Ovary (tissue), 3 donors: ENCODE measurements at regions not wholly inside any gene's neighbourhood (a gene's known extent, or its start where the extent isn't known, plus 50 kb on each side); places are given as distances from the start of the nearest gene placed in this dataset.

ENCODE experiments used
- CTCF ChIP-seq, 3 donors: fragments of 450-650 bp in 2 of 3; fragments of 200-600 bp in 1 of 3; IDR thresholded peaks; one replicate each; pipeline versions ENCODE4 v1.5.1 to v1.8.0; 2016 to 2022; ENCODE audit warnings: antibody characterized with exemption in 3 of 3, mild to moderate bottlenecking in 1 of 3
- POLR2A ChIP-seq: fragments of 450-650 bp; IDR thresholded peaks from one replicate; pipeline ENCODE4 v1.6.1; 2017; ENCODE audit warnings: antibody characterized with exemption, mild to moderate bottlenecking, moderate library complexity
- donor health status: DM: no; HTN: no; CAD: no.

DNA sequence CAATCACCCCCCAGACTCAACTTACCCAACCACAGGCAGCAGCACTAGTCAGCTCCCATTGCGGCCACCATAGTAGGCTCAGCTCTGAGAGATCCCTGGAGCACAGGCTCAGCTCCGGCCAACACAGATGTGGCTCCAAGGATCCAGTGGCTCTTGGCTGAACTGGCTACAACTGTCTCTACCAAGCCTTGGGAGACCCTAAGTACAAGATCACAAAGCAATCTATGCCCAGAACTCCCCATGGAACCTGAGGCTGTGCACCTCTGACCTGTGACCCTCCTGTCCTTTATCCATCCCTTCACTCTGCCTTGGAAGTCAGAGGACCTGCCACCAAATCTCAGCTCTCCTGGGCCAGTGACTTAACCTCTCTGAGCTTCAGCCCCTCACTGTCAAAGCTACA is 61.8 kb upstream of the GJB5 start:
- TF ChIP-seq POLR2A (no peak), CTCF (IDR thresholded peaks at IDR 0.05) (no peak)
